DOHH2 (cell line): ENCODE measurements at regions not wholly inside any gene's neighbourhood (a gene's known extent, or its start where the extent isn't known, plus 50 kb on each side); places are given as distances from the start of the nearest gene placed in this dataset.

Experiments
- H3F3A ChIP-seq: fragments of 200-600 bp; sonication (generic), shearing (Covaris generic); 2 replicates; pipeline ENCODE4 v1.6.0; 2016; ENCODE audit warnings: antibody characterized with exemption, mild to moderate bottlenecking; ENCODE audit not compliant: control insufficient read depth, insufficient read depth
- H3K27ac ChIP-seq: fragments of 200-600 bp; sonication (generic); 2 replicates; pipeline ENCODE4 v1.5.1; 2014; ENCODE audit warnings: low read depth, mild to moderate bottlenecking, low read length, moderate library complexity
- H3K27me3 ChIP-seq: fragments of 200-600 bp; sonication (generic); 2 replicates; pipeline ENCODE4 v1.6.1; 2014; ENCODE audit warnings: mild to moderate bottlenecking, low read length, mixed read lengths; ENCODE audit not compliant: control insufficient read depth
- H3K36me3 ChIP-seq: fragments of 200-600 bp; sonication (generic); 2 replicates; pipeline ENCODE4 v1.6.1; 2014; ENCODE audit warnings: mild to moderate bottlenecking, low read length, moderate library complexity, mixed read lengths; ENCODE audit not compliant: control insufficient read depth
- H3K4me1 ChIP-seq: fragments of 200-600 bp; sonication (generic); 2 replicates; pipeline ENCODE4 v1.6.1; 2014; ENCODE audit warnings: mild to moderate bottlenecking, low read length, mixed read lengths; ENCODE audit not compliant: control insufficient read depth
- H3K4me2 ChIP-seq: fragments of 200-600 bp; sonication (generic); 2 replicates; pipeline ENCODE4 v1.6.0; 2014; ENCODE audit warnings: mild to moderate bottlenecking, low read length, moderate library complexity
- H3K4me3 ChIP-seq: fragments of 200-600 bp; sonication (generic); 2 replicates; pipeline ENCODE4 v1.5.1; 2014; ENCODE audit warnings: mild to moderate bottlenecking, low read length, mixed read lengths
- H3K79me2 ChIP-seq: fragments of 200-600 bp; sonication (generic); 2 replicates; pipeline ENCODE4 v1.6.1; 2014; ENCODE audit warnings: mild to moderate bottlenecking, low read length, mixed read lengths; ENCODE audit not compliant: control insufficient read depth
- H3K9me2 ChIP-seq: fragments of 200-600 bp; sonication (generic); replicated peaks from 2 replicates; pipeline ENCODE4 v1.6.1; 2014; ENCODE audit warnings: mild to moderate bottlenecking, low read length, mixed read lengths; ENCODE audit not compliant: control insufficient read depth
- H3K9me3 ChIP-seq: fragments of 200-600 bp; sonication (generic); 2 replicates; pipeline ENCODE4 v1.6.1; 2014; ENCODE audit warnings: antibody characterized with exemption, low read length, mixed read lengths; ENCODE audit not compliant: control insufficient read depth, insufficient read depth
- H4K20me1 ChIP-seq: fragments of 200-600 bp; sonication (generic); 2 replicates; pipeline ENCODE4 v1.6.0; 2014; ENCODE audit warnings: low read depth, mild to moderate bottlenecking, antibody characterized with exemption, low read length, moderate library complexity; ENCODE audit not compliant: control insufficient read depth, insufficient read depth
- EZH2phosphoT487 ChIP-seq: fragments of 200-600 bp; sonication (generic); IDR thresholded peaks from 2 replicates; pipeline ENCODE4 v1.6.1; 2017; ENCODE audit warnings: borderline replicate concordance, mild to moderate bottlenecking, antibody characterized with exemption, low read length, moderate library complexity, mixed read lengths
- TF ChIP-seq, protein P1 (sequence below): fragments of 200-600 bp; sonication (generic); IDR thresholded peaks from one replicate; pipeline ENCODE4 v1.5.1; 2014; ENCODE audit warnings: antibody characterized with exemption, mild to moderate bottlenecking, low read depth, low read length; ENCODE audit not compliant: poor library complexity, severe bottlenecking

DNA sequence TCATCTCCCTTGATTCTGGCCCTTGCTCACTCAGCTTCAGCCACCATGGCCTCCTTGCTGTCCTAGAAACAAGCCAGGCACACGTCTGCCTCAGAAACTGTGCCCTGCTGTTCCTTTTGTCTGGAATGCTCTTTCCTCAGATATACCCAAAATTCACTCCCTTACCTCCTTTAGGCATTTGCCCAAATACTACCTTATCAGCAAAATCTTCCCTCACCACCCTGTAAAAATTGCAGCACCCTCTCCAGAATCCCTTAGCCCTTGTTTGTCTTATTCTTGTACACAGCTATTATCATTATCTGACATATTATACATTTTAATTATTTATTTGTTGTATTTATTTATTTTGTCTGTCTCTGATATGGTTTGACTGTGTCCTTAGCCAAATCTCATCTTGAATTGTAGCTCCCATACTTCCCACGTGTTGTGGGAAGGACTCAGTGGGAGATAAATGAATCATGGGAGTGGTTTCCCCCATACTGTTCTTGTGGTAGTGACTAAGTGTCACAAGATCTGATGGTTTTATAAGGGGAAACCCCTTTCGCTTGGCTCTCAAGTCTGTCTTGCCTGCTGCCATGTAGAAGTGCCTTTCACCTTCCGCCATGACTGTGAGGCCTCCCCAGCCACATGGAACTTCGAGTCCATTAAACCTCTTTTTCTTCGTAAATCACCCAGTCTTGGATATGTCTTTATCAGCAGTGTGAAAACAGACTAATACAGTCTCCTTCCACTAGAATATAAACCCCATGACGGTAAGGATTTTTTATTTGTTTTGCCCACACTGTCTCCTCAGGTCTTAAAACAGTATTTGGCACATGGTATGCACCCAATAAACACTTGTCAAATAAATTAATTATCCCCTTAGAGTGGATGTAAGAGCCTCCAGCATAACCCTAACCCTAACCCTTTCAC, 60.0 kb upstream of the STT3B start:
- Histone ChIP-seq H3K36me3 (no peaks in the 10 kb centered on the region), H3K27me3 (0 out of 2 replicates have a peak, but pooled peaks cover 3% of the 10 kb centered on the region), H3K9me2 (no peaks in the 10 kb centered on the region), H3K79me2 (no peaks in the 10 kb centered on the region), H3K4me3 (no peak overlapping the region), H3K27ac (no peak overlapping the region), H4K20me1 (no peaks in the 10 kb centered on the region), H3K4me1 (0 out of 2 replicates have a peak, but pooled peaks cover 3% of the 10 kb centered on the region), H3F3A (no peaks in the 10 kb centered on the region), H3K9me3 (no peaks in the 10 kb centered on the region), H3K4me2 (no peak overlapping the region)
- TF ChIP-seq, protein P1, sequence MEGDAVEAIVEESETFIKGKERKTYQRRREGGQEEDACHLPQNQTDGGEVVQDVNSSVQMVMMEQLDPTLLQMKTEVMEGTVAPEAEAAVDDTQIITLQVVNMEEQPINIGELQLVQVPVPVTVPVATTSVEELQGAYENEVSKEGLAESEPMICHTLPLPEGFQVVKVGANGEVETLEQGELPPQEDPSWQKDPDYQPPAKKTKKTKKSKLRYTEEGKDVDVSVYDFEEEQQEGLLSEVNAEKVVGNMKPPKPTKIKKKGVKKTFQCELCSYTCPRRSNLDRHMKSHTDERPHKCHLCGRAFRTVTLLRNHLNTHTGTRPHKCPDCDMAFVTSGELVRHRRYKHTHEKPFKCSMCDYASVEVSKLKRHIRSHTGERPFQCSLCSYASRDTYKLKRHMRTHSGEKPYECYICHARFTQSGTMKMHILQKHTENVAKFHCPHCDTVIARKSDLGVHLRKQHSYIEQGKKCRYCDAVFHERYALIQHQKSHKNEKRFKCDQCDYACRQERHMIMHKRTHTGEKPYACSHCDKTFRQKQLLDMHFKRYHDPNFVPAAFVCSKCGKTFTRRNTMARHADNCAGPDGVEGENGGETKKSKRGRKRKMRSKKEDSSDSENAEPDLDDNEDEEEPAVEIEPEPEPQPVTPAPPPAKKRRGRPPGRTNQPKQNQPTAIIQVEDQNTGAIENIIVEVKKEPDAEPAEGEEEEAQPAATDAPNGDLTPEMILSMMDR: no peak
- TF ChIP-seq EZH2phosphoT487: no peak

DNA sequence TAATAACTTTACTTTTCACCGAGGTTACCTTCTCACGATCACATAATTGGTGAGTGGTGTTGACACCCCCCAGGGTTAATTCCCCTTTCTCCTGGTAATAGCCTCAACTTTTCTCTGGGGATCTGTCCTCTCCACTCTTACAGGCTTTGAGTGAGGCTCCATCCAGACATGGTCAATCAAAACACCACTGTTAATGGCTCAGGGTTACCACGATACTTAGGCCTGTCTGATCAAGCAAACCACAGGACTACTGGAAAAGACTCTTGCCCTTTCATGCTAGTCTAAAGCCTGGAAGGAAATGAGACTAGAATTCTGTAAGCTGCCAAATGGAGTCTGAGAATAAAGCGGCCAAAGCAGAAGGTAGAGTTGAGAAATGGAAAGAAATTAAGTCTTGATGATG, 56.5 kb upstream of the STT3B start:
- H3K36me3 ChIP-seq: no peaks in the 10 kb centered on the region
- no peaks in the 10 kb centered on the region for H4K20me1 ChIP-seq
- peaks cover 5% of the 10 kb centered on the region; the same call in 1 of the 2 replicates for H3K27me3 ChIP-seq
- no peaks in the 10 kb centered on the region for H3F3A ChIP-seq
- 0 out of 2 replicates have a peak, but pooled peaks cover 5% of the 10 kb centered on the region for H3K4me1 ChIP-seq
- no peaks in the 10 kb centered on the region for H3K79me2 ChIP-seq
- no peaks in the 10 kb centered on the region for H3K9me3 ChIP-seq
- H3K4me2 ChIP-seq: no peak overlapping the region
- H3K4me3 ChIP-seq: no peak overlapping the region
- TF ChIP-seq, protein P1: no peak
- no peak for TF ChIP-seq EZH2phosphoT487
- no peaks in the 10 kb centered on the region for H3K9me2 ChIP-seq
- H3K27ac ChIP-seq: no peak overlapping the region

DNA sequence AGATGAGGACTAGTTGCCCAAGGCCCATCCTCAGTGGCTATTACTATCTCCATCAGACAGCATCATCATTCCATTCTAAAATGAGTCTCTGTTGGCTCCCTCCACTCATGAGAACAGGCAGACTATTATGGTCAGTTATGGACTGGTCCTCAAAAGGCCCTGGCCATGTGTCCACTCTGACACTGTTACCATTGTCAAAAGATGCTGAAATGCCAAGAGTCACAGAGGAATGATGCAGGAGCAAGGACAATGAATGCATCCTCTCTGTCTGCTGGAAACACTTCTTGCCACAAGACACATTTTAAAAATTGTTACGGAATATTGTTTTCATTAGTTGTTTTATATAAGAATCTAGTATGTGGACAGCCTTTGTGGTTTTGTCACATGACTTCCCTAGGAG, 53.3 kb upstream of the STT3B start:
- Histone ChIP-seq H3K27ac (no peak overlapping the region), H3K27me3 (peaks cover 5% of the 10 kb centered on the region; the same call in 1 of the 2 replicates), H3K4me3 (no peak overlapping the region), H3K79me2 (no peaks in the 10 kb centered on the region), H3K9me2 (no peaks in the 10 kb centered on the region), H3K9me3 (no peaks in the 10 kb centered on the region), H4K20me1 (no peaks in the 10 kb centered on the region), H3F3A (no peaks in the 10 kb centered on the region), H3K4me1 (0 out of 2 replicates have a peak, but pooled peaks cover 5% of the 10 kb centered on the region), H3K36me3 (no peaks in the 10 kb centered on the region), H3K4me2 (no peak overlapping the region)
- no peak for TF ChIP-seq EZH2phosphoT487
- TF ChIP-seq, protein P1: no peak
